ENCODE measurements at regions not wholly inside any gene's neighbourhood (a gene's known extent, or its start where the extent isn't known, plus 50 kb on each side); places are given as distances from the start of the nearest gene placed in this dataset.

GRCh38 chr12:47306130-47306529 lies 226.4 kb upstream of the AMIGO2 start:
- no peak for DNase-seq

- no peak for DNase-seq
Measured at GRCh38 chr12:47305464-47305863, 225.7 kb upstream of the AMIGO2 start.

GRCh38 chr12:47303995-47304560 lies 224.3 kb upstream of the AMIGO2 start:
- DNase-seq, result no peak

- DNase-seq, result no peak
Measured at GRCh38 chr12:47303207-47303606, 223.4 kb upstream of the AMIGO2 start.

- no peak for DNase-seq
Measured at GRCh38 chr12:47302111-47302671, 222.4 kb upstream of the AMIGO2 start.

- DNase-seq, result no peak
Measured at GRCh38 chr12:47299586-47299985, 219.8 kb upstream of the AMIGO2 start.

GRCh38 chr12:47297993-47298392 lies 218.2 kb upstream of the AMIGO2 start:
- DNase-seq, result no peak

- DNase-seq, result no peak
Measured at GRCh38 chr12:47296828-47297227, 217.1 kb upstream of the AMIGO2 start.

- no peak for DNase-seq
Measured at GRCh38 chr12:47293406-47293805, 213.6 kb upstream of the AMIGO2 start.

- no peak for DNase-seq
Measured at GRCh38 chr12:47286676-47287075, 206.9 kb upstream of the AMIGO2 start.

Data from suppressor macrophage treated with lipopolysaccharide for 1 hour (primary cell).